NCI-H1436 (cell line): ENCODE measurements at regions not wholly inside any gene's neighbourhood (a gene's known extent, or its start where the extent isn't known, plus 50 kb on each side); places are given as distances from the start of the nearest gene placed in this dataset.

Experiments used
- DNase-seq: peaks from one replicate; lab custom pipeline; 2025; lab: John Stamatoyannopoulos, UW

DNA sequence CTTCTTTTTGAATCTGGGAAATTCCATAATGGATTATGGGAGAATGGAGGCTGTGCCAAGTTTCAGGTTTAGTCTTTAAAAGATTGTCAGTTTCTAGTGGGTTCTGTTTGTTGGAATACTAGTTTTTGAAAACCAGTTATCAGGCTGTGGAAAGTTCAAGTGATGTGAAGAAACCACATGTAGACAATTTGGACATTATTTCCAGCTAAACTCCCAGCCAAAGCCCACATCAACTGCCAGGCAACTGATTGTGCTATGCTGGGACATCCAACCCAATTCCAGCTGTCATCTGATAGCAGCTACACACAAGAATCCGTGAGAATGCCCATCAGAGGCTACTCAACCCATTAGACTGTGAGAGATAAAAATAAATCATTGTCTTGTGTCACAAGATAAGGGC lies 546.1 kb upstream of the ADAMTS5 start:
- no peak for DNase-seq

DNA sequence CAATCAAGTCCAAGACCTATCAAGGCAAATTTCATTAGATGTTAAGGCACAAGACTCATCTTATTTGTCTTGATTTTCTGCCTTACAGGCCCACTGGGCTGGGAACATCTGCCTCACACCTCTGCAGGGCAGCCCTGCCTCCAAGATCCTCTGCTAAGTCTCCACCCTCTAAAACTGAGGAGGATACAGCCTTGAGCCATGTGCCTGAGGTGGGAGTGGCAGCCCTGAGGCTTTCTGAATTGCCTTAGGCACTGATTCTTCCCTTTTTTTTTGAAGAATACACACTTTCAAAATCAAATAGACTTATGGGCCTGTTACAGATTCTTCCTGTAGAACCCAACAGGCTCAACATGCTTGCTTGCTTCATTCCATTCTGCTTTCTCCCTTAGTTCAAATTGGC lies 544.3 kb upstream of the ADAMTS5 start:
- no peak for DNase-seq

DNA sequence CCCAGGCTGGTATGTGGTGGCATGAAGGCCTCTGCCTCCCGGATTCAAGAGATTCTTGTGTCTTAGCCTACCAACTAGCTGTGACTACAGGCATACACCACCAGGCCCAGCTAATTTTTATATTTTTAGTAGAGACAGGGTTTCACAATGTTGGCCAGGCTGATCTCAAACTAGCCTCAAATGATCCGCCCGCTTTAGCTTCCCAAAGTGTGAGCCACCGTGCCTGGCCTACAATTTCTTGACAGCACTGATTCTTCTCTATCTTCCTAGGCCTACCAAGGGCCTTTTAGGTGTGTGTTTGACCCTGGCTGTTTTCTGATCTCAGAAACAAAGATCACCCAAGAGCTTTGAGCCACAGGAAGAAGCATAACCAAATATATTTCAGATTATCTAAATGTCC lies 540.8 kb upstream of the ADAMTS5 start:
- DNase-seq = no peak

DNA sequence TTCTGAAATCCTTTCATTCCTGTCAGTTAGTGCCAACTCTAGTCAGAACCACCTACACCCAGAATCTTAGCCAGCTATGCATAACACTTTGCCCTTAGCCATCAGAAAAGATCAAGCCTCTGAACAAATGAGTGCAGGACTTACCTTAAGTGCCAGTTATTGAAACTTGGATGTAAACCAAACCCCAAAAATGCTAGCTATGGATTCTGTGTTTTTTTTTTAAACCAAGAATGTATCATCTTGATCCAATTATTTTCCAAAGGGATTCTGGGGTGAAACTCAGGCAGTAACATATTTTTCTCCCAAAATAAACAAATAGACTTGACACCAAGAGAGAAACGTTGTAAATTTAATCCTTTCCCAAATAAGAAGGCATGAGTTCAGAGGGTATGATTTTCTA lies 538.6 kb upstream of the ADAMTS5 start:
- DNase-seq = no peak

DNA sequence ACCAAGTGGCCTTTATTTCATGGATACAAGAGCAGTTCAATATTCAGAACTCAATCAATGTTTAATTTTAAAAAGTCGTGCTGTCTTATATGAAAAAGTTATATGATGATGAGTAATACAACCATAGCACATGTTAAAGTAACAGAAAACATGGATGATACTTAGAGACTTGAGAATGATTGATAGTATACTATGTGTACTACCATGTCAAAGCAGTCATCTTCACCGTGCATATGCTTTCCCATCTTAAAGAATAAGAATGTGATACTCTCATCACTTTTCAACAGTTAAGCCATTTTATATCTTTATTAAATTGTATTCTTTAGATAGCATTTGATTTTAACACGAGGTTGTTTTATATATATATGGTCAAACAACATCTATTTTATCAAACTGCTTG lies 535.9 kb upstream of the ADAMTS5 start:
- no peak for DNase-seq

DNA sequence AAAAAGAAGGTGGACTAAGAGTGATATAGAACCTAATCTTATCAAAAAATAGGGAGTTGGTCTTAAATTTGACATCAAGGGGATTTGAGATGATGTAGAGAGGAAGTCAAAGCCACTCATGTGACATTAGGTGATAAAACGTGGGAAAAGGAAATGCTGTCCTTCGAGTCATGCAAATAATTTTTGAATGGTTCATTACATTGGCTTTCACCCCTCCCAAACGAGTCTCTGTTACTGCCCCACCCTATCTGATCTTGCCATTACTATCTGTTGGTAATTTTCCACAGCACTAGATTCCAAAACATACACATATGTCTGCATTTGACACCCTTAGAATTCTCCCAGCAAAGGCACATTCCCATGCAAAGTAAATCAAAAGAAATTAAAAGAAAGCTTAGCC lies 531.1 kb upstream of the ADAMTS5 start:
- no peak for DNase-seq

DNA sequence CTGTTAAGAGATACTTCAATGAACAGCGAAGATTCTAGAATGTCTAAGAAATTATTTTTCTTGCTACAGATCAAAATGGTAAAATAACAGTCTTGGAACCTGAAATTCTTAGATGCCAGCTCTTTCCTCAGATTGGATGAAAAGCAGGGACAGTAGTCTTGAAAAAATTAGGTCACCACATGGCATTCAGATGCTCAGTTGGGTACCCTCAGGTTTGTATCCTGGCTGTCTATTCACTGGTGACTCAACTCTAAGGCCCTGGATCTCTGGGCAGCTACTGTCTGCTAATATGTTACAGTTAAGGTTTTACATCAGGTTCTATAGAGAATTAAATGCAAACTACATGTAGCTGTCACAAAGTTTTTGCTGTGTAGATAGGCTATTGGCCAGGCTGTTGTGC lies 528.9 kb upstream of the ADAMTS5 start:
- DNase-seq = no peak

DNA sequence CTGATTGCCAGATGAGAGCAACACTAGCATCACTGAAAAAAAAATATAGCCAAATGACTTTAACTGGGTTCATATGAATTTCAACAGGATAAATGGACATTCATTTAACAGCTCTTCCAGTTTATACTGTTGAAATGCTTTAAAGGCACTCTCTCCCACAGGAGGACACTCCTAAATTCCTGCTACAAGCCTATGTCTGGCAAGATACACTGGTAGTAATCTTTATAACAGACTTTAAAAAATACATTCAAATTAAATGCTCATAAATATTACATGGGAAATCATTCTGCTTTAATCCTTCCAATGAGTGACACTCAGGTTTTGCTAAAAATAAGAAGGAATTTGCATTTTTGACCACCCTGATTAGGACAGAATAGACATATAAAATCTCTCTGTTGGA lies 526.7 kb upstream of the ADAMTS5 start:
- no peak for DNase-seq

DNA sequence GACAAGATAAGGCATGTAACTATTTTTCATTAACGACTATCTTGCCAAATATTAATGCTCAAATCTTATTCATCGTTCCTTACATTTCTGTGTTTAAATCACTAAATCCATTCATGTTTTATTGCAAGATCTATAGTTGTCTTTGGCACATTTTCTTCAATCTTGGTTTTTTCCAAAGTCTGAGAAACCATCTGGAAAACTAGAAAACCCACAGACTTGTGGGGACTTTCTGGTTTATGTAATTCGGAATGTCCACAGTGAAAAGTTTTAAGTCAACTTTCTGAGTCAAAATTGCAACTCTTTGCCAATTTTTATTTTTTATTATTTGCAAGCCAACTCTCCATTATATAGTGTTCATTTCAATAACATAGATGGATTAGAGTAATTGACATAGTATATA lies 520.8 kb upstream of the ADAMTS5 start:
- no peak for DNase-seq

DNA sequence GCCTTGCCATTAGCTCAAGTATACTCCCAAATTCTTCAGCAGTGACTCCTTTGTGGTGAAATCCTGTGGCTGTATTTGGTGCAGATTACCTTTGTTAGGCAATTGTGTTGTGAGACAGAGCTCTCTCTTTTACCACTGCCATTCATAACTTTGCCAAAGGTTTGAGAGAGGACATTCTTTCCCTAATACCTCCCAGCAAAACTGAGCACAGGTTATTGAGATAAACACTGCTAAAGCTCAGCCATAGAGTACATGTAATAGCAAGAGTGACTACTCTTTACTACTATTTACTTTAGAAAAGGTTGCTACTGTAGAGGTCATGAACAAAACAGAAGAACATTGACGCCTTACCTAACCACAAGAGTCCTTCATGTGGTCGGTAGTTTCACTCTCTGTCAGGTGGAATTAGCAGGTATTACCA lies 514.0 kb upstream of the ADAMTS5 start:
- no peak for DNase-seq

DNA sequence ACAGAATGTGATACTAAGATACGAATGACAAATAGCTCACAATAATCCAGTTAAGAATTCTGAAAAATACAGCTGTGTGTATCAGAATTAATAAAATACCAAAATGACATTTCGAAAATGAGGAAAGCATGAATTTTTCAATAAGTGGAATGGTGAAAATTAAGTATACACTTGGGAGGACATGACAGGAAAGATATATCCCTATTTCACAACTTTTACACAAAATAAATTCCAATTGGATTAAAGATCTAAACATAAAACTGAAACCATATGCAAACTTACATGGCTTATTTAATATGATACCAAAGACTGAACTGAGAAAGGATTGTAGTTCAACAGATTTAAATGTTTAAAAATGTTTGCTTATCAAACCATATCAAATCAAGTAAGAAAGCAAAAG lies 510.4 kb upstream of the ADAMTS5 start:
- no peak for DNase-seq

DNA sequence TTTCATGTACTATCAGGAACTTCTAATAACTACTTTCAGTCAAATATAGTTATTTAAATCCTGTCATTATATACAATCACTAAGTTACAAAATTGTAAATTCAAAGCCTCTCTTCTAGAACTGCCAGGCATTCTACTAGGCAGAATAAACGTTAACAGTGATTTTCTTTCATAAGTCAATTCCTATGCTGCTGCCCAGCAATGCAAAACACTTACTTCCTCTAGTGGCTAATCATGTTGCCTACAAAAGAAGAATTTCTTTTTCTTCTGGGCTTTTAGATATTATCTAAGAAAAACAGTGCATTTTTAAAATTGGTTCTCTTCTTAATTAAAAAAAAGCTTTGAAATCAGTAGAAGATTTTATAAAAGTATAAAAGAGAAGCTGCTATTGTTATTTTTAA lies 509.8 kb upstream of the ADAMTS5 start:
- DNase-seq = no peak

DNA sequence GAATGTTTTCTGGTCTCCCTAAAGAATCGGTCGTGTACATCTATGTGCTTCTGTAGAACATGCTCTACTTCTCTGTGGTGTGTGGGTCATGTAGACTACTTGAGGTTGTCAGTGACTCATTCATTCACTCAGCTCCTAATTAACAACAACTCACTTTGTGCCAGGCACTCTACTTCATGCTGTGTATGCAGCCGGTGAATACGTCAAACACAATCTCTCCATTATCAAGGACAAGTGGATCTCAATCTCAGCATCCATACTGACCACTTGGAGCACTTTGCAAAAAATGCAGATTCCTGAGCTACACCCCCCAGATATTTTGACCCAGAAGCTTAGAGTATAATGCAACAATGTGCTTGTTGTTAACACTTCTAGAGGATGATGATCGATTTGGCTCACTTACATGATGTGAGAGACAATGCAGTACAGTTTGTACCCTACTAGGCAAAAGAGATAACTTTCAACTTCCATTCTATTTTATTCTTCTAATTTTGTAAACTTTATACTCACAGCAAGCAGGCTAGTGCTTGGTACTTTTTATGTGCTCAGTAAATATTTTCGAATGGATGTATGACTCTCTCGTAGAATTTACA lies 508.6 kb upstream of the ADAMTS5 start:
- no peak for DNase-seq

DNA sequence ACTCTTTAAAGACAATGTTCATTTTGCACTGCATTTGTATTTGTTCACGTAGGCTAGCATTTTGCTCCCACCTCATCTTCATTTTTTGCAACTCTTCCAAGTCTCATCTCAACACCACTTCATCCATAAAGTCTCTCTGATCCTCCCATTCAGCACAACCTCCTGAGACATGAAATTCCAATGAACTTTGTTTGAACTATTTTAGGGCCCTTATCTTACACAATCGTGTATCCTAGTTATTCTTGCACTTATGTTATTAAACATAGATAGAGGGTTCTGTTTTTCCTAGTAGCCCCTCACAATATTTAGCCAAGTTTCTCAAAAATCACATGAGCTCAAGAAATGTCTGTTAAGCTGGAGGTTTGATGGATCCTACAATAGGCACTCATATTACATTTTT lies 500.5 kb upstream of the ADAMTS5 start:
- no peak for DNase-seq

DNA sequence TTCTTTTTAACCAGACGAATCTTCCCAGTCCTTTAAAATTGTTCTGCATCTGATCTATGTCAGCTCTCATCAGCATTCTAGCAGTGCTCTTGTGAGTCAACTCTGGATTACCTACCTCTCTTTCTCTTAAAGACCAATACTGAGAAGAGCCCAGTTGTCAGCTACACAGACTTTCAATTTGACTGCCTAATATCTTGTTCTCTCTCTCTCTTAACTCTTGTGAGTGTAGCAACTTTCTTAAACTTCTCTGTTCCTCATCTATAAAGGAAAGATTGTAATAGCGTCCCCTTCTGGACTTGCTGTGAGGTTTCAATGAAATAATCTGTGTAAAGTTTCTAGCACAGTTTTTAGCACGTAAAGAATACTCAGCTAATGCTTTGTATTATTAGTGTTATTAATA lies 499.3 kb upstream of the ADAMTS5 start:
- no peak for DNase-seq

DNA sequence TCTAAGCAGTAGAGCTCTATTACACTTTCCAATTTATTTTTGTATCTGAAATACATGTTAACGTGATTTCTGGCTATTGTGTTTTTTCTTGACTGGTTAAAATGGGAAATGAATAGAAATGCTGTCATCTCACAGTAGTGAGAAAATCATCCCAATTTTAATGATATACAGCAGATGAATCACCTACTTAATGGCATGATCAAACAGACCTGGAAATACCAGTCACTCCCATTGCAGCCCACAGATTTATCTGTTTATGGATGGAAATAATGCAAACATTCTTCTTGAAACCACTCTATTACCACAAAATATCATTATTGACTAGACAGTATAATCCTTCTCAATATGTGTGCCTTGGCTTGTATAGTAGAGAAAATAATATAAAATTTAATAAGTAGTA lies 497.8 kb upstream of the ADAMTS5 start:
- no peak for DNase-seq

DNA sequence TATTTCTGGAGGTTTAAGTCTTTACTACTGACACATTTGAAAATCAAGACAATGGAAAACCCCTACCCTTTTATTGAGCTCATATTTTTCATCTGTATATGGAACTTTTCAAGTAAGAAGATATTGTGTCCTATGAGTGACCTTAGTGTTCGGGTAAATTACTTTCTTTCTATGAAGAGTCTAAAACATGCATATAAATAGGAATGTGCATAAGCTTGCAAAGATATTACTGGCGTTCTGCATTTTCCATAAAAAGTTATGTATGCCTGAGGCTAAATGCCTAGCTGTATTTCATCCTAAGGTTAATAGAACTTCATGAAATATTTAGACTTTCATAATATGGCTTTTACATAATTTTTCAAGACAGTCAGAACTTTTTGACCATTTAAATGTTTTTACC lies 495.8 kb upstream of the ADAMTS5 start:
- DNase-seq = no peak

DNA sequence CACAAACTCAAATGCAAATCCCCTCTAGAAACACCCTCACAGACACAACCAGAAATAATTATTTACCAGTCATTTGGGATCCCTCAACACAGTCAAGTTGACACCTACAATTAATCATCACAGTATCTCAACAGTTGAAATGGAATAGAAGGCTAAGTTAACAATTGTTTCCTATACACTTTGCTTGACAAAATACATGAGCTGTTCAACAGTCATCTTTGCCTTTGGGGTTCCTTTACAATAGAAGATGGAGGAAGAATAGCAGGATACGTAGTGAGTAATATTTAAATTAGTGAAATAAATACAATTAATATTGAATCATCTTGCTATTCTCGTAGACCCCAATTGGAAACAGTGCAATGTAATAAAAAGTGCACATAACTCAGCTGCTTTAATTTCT lies 487.3 kb upstream of the ADAMTS5 start:
- no peak for DNase-seq

DNA sequence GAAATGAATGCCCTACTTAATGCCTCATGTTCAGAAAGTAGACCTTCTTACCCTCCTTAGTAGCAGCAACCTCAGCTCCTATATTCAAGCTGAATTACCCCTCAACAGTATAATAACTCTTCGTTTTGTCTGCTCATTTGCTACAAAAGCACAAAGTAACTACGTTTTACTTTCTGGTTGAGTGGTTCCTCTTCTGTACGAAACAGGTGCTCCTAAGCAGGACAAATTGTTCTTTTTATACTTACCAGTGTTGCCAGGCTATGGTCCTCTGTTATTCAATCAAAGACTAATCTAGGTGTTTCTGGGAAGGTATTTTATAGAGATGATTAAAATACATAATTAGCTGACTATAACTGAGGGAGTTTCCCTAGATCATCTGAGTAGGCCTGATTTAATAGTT lies 484.2 kb upstream of the ADAMTS5 start:
- DNase-seq = no peak

DNA sequence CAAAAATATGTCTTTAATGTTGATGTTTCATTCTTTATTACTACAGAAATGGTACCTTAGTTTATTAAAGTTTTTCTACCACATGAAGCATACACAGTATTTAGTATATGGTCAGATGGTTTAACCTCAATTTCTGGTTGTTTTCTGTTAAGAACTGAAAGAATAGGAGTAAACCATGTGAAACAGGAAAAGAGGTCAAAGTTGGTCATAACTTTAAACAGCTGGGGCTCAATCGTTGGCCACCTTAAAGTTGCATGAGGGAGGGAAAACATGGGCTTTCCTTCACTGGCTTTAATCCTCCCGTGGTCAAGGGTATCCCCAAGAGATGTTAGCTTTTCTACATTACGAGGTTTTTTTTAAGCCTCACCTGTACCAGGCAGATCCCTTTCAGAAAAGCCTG lies 483.3 kb upstream of the ADAMTS5 start:
- DNase-seq = no peak

DNA sequence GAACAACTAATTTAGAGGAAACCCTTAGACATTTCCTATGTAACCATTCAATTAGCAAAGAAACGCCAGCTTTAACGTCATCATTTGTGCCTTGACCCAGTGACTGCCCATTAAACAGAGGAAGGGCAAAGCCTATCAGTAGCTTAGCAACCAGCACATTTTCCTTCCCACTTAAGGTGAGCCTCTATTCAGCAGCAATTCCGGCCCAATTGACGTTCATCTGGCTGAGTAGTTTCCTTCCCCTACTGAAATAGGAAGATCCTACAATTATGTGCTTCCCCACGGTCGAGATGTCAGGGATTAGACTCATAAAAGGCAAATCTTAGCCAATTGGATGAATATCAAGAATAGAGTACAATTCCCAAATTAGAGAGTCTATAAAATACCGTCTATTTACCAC lies 482.1 kb upstream of the ADAMTS5 start:
- no peak for DNase-seq

DNA sequence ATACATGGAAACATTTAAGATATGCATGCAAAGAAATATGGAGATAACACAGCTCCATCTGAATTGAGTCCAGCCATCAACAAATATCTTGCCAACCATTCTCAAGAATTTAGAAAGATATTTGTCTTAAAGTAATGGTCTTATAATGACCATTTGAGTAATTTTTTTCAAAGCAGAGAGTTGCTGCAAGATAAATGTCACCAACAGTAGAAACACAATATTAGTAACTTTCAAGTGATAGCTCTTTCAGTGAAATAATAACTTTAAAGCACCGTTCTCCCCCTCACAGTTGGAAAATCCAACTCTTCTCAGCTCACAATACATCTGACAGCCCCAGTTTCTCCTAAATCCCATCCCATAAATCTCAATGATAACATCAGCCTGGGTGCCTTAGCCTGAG lies 481.0 kb upstream of the ADAMTS5 start:
- no peak for DNase-seq

DNA sequence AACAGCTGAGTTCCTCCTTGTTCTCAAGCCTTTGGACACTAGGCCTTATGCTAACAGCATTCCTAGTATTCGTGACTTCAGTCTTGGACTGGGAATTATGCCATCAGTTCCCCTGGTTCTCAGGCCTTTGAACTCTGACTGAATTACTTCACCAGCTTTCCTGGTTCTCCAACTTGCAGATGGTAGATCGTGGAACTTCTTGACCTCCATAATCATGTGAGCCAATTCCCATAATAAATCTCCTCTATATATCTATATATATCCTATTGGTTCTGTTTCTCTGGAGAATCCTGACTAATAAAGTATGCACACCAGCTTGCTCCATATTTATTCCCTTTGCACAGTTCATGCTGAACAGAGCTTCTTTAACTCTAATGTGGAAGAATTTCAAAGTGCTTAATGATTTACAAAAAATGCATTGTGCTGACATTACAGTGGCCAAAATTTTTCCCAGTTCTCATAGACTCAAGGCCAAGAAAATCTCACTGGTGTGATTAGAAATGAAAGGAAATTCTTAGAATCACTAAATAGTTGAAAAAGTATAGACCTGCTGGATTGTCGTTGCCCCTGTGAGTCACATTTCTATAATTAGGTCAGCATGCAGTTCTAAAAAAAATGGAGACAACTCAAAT lies 462.9 kb upstream of the ADAMTS5 start:
- DNase-seq = no peak

DNA sequence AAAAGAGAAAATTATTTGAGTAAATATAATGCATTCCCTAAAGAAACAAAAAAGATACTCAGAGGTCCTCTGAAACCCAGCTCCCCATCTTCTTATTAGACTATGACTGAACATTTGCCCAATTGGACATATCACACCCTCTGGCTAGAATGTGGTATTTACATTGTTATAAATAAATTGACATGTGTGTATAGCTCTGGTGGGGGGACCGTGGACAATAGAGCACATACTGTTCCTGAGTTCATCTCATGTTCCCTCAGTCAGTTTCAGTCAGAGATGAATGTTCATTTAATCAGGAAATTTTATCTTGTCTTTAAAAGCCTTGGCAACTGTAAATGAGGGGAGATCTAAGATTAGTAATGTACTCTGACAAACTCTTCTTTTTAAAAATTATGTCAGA lies 459.3 kb upstream of the ADAMTS5 start:
- no peak for DNase-seq

DNA sequence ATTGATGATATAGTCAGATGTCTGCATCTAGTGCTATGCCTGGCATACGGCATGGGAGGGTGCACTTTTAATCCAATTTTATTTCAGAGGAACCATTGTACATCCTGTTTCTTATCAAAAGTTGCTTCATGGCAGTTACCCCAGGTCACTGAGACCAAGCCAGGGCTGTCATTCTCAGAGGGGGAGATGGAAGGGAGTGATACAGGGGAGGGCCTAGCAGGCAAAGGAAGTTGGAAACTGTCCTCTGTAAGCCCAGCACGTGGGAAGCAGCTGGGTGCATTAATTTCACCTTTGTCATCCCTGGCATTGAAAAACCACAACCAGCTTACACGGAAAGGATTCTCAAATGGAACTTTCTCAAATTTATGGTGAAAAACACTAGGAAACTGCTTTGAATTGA lies 458.7 kb upstream of the ADAMTS5 start:
- no peak for DNase-seq
